ENCODE measurements at regions not wholly inside any gene's neighbourhood (a gene's known extent, or its start where the extent isn't known, plus 50 kb on each side); places are given as distances from the start of the nearest gene placed in this dataset.

- no peak for DNase-seq (ENCODE audit: low read depth)
These were observed 126.1 kb upstream of the PPP2R2D start for GRCh38 chr10:131774681-131775085.

GRCh38 chr10:131775433-131775832 lies 125.4 kb upstream of the PPP2R2D start:
- DNase-seq (ENCODE audit: low read depth): no peak

GRCh38 chr10:131775833-131776232 lies 125.0 kb upstream of the PPP2R2D start:
- DNase-seq (ENCODE audit: low read depth): no peak

- no peak for DNase-seq (ENCODE audit: low read depth)
These were observed 124.3 kb upstream of the PPP2R2D start for GRCh38 chr10:131776496-131776895.

GRCh38 chr10:131777162-131777561 lies 123.6 kb upstream of the PPP2R2D start:
- DNase-seq (ENCODE audit: low read depth): no peak

- DNase-seq (ENCODE audit: low read depth): no peak
These were observed 122.9 kb upstream of the PPP2R2D start for GRCh38 chr10:131777921-131778320.

- no peak for DNase-seq (ENCODE audit: low read depth)
These were observed 122.4 kb upstream of the PPP2R2D start for GRCh38 chr10:131778385-131778784.

GRCh38 chr10:131778842-131779241 lies 122.0 kb upstream of the PPP2R2D start:
- no peak for DNase-seq (ENCODE audit: low read depth)

GRCh38 chr10:131779661-131780394 lies 121.0 kb upstream of the PPP2R2D start:
- DNase-seq (ENCODE audit: low read depth): no peak

GRCh38 chr10:131781076-131781475 lies 119.7 kb upstream of the PPP2R2D start:
- DNase-seq (ENCODE audit: low read depth): no peak

GRCh38 chr10:131781791-131782190 lies 119.0 kb upstream of the PPP2R2D start:
- no peak for DNase-seq (ENCODE audit: low read depth)

- no peak for DNase-seq (ENCODE audit: low read depth)
These were observed 116.3 kb upstream of the PPP2R2D start for GRCh38 chr10:131784363-131785120.

GRCh38 chr10:131785121-131785460 lies 115.7 kb upstream of the PPP2R2D start:
- no peak for DNase-seq (ENCODE audit: low read depth)

- DNase-seq (ENCODE audit: low read depth): no peak
These were observed 113.8 kb upstream of the PPP2R2D start for GRCh38 chr10:131786756-131787605.

GRCh38 chr10:131787961-131788360 lies 112.8 kb upstream of the PPP2R2D start:
- DNase-seq (ENCODE audit: low read depth): no peak

GRCh38 chr10:131788386-131788785 lies 112.4 kb upstream of the PPP2R2D start:
- no peak for DNase-seq (ENCODE audit: low read depth)

GRCh38 chr10:131789516-131789915 lies 111.3 kb upstream of the PPP2R2D start:
- no peak for DNase-seq (ENCODE audit: low read depth)

GRCh38 chr10:131790021-131790420 lies 110.8 kb upstream of the PPP2R2D start:
- DNase-seq (ENCODE audit: low read depth): no peak

- no peak for DNase-seq (ENCODE audit: low read depth)
These were observed 108.7 kb upstream of the PPP2R2D start for GRCh38 chr10:131792011-131792651.

- DNase-seq (ENCODE audit: low read depth): no peak
These were observed 108.0 kb upstream of the PPP2R2D start for GRCh38 chr10:131792809-131793208.

- DNase-seq (ENCODE audit: low read depth): no peak
These were observed 105.0 kb upstream of the PPP2R2D start for GRCh38 chr10:131795761-131796160.

GRCh38 chr10:131797626-131798025 lies 103.2 kb upstream of the PPP2R2D start:
- DNase-seq (ENCODE audit: low read depth): no peak

Measured in stimulated activated CD8-positive, alpha-beta memory T cell treated with anti-CD3 and anti-CD28 coated beads, Interleukin-12 subunit alpha, Interleukin-12 subunit beta, amount 100 ng/mL, for 1 hour (primary cell).